HG03103 (cell line): ENCODE measurements at regions not wholly inside any gene's neighbourhood (a gene's known extent, or its start where the extent isn't known, plus 50 kb on each side); places are given as distances from the start of the nearest gene placed in this dataset.

Experiments
- ATAC-seq: cut with Tn5 transposase; IDR thresholded peaks from one replicate; pipeline ENCODE4 v1.9.1; 2021; ENCODE audit warnings: low read depth; ENCODE audit not compliant: unreplicated experiment

DNA sequence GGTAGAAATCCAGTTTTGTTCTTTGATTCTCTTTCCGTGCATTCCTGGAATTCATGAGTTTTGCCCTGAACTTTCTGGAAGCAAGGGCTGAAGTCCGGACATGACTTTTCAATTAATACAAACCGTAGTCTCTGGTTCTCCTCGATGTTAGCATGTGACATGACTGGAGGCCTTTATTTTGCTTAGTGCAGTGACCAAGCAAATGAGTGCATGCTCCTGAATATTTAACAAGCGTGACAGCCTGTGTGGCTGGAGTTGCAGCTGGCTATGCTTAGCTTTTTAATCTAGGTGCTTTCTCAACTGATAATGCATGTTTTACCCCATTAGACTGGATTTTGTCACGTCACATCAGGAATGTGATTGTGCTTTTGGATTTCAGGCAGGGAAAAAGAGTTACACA lies 302.1 kb downstream of the MAP2K6 start:
- no peak for ATAC-seq

DNA sequence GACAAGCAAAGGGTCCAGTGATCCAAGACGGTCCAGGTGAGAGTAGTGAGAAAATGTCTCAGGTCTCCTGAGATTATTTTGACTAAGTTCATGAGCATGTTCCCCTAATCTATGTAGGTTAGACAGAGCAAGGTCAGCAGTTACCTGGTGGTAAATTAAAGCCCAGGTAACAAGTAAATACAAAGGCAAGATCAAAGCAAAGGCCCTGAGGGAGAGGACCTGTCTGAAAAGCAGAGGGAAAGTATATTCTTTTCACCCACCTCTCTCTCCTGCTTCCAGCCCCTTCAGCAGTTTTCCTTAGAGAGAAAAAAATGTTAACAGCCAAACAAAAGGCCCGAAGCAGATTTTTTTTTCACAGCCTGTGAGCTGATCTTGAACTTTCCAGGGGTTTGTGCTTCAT lies 302.7 kb downstream of the MAP2K6 start:
- ATAC-seq = no peak

DNA sequence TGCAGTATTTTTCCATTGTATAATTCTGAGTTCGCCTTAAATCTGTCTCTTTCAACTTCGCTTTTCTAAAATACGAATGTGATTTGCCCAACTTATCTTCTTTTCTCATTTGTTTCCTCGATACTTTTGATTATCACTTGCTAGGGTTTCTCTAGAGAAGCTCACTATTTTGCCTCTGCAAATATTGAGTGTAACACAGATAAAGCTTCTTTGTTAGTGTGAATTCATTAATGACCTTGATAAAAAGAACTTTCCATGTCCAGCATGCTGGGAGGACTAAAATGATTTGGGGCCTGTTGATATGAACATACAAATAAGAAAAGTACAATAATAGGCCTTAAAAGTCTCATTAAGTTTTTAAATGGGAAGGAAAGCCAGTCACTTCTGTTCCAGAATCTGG lies 303.3 kb downstream of the MAP2K6 start:
- no peak for ATAC-seq

DNA sequence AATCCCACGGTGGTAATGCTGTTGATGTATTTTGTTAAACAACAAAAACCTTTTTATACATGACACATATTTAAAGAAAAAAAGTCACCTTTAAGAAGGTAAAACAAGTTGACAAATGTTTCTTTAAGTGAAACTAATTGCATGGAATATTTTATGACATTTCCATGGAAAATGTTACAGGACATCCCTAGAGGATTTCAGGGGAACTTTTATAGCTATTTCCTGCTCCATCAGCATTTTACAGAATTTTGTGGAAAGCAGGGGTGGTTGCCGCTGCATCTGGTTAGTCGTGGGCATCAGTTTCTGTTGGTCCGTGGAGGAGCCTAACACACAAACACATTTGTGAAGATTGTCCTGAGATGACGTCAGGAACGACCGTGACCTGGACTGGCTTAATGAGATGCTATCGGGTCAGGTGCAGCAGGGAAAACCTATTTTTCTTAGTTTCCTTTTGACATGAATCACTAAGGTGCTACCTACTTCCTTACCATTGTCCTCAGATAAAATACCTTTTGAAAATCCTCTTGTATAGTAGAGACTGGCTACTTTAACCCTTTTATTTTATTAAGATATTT lies 305.1 kb downstream of the MAP2K6 start:
- no peak for ATAC-seq

DNA sequence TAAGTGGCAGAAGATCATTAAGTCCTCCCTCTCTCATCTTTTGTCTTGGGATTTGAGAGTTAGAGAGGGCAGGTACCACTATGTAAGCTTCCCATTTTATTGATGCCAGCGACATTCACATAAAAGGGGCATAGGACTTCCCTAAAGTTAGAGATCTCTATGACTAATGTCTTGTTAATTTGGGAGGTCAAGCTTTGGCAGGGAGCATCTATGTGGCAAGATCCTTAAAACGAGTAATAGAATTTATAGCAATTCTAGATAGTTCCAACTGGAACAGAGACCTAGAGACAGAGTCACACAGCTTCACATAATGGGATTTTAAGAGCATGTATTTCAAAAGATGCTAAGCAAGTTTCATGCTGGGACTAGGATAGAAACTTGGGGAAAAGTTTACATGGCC lies 308.0 kb downstream of the MAP2K6 start:
- no peak for ATAC-seq

DNA sequence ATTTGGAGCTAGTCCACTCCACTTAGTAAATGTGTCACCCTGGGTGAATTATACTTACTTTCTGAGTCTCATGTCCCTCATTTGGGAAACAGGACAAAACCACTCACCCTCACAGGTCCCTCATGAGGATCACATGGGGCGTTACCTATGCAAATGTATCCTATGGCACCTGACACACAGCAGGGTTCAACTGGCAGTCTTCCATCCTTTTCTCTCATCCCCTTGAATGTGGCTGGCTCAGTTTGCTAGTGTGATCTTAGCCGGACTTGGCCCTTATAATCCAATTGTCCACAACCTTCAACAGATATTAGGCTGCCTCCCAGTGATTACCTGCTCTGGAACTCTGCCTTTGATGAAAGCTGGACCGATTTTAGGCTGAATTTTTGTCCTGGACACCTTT lies 308.8 kb downstream of the MAP2K6 start:
- no peak for ATAC-seq

DNA sequence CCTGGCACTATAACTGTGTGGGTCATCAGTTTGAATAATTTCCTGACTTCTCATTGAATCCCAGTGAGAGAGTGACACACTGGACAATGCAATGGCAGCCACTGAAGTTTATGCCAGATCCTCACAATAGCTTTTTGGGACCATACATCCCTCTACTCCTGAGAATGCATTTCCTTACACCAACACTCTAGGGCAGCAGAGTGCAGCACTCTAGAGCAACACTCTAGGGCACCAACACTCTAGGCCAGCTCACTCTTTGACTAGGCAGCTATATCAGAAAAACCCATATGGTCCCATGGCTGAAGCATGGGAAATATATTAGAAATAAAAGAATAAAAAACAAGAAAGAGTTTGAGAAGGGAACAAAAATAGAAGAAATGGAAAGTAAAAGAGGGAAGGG lies 309.2 kb downstream of the MAP2K6 start:
- ATAC-seq = no peak

DNA sequence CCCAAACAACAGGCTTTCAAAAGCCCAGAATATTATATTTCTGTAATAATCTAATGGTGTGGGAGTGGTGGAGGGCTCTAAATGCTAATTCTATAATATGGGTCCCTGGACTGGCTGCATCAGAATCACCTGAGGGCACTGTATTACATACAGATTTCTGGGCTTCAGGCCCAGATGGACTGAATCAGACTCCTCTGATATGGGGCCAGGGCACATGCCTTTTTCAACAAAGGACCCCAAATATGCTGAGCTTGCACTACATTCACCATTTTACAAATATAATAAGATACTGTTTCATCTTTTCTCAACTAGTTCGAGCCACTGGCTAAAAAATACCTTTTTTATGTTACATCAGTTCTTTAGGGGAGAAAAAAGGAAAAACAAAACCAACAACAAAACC lies 309.7 kb downstream of the MAP2K6 start:
- no peak for ATAC-seq

DNA sequence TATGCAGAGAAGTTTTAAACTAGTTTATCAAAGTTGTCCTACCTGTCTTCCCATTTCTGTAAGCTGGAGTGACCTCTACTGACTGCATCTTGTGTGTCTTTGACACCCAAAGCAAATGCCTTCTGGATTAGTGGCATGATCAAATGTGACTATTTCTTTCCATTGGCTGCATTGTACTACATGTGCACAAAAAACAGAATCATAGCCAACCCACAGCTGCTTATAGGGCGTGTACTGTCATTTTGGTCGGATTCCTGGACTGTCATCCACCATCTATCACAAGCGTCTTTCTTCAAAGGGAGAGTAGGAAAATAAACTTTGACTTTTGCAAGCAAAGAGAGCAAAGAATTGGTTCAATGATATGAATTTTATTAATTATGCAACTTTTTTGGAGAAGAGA lies 310.6 kb downstream of the MAP2K6 start:
- ATAC-seq = no peak

DNA sequence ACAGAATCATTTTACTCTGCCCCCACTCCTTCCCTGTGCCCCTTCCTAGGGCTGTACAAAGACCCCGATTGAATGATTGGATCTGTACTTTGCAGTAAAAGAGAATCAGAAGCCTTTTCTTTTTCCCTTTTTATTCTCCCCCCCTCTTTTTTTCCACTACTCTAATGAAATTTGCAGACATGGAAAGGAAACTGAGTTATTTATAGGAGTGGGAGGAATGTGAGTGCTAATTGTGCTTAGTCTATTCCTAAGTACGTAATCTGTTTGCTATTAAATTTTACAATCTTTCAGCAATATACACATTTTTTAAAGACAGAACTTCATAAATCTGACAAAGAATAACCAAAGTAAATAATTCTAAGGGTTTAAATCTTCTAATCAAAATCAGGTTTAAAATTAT lies 314.3 kb downstream of the MAP2K6 start:
- ATAC-seq = no peak

DNA sequence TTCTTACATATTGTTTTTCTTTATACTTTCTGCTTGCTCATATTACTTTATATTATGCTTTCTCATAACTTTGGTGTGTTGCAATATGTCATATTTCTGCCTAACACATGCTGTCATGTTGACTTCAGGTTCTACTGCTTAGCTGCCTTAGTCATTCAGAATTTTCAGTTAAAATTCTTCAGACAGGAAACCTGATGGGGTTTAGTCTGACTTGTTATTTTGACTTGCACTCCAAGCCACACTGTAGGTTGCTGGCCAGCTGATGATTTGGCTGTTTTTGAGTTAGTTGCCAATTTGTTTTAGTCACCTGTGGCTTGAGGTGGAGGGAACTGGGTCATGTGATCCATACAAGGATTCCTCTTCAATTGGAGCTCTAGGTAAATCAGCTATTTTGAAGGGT lies 315.4 kb downstream of the MAP2K6 start:
- ATAC-seq = no peak

DNA sequence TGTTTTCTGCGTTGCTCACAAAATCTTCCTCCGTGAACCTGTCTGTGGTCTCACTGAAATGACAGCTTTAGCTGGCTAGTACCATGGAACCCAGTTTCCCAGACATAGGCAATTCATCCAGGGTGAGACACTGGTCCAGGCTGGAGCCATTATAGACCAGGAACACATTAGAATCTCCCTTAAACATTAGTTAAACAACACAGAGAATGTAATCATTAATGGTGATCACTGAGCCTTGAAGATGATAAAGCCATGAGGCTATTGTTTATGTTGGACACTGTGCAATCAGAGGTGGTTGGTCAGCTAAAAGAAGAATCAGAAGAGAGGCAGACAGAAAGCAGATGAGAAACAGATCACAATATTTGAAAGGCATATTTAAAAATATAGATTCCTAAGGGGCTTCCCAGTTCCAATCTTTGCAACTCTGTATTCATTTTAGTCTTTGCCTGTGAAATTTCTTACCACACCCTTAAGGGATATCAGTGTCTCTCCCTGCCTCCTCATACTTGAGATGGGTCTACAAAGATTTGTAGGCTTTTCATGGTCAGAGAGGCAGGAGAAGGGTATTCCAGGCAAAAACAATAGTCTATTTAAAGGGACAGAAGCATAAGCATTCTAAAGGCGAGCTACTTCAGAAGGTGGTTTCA lies 317.9 kb downstream of the MAP2K6 start:
- ATAC-seq = no peak

DNA sequence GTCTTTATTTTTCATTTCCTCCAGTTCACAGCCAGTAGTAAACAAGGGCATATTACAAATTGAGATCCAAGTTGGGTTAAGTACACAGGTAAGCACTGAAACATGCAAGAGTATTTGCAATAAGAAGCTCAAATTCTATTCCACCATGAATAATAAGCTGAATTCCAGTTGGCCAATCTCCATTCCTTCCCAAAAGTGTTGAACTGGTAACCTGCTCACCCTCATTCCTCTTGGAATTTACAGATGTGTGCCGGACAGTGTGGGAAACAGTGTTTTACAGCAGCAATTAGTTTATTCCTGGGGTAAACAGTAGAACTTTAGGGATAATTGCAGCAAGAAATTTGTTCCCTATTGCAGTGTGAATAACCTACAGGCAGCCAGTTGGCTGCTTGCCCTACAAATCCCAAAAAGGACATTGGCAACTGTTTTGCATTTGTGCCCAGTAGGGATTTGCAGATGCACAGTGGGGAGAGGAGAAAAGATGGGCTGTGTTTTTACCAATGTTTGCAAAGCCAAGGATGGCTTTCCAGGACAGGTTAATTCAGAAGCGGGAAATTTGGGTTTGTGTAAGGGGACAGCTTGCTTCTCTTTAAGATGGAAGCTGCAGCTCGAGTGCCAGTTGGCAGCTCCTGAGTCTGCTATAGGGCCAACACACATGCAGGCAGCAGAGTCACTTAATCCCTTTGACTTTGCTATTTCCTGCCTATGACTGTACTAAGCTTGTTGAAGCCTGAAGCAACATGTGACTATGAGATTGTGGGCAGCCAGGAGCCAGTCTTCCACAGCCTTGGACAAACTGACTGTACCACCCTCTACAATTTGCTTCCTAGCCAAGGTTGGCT lies 318.9 kb downstream of the MAP2K6 start:
- no peak for ATAC-seq

DNA sequence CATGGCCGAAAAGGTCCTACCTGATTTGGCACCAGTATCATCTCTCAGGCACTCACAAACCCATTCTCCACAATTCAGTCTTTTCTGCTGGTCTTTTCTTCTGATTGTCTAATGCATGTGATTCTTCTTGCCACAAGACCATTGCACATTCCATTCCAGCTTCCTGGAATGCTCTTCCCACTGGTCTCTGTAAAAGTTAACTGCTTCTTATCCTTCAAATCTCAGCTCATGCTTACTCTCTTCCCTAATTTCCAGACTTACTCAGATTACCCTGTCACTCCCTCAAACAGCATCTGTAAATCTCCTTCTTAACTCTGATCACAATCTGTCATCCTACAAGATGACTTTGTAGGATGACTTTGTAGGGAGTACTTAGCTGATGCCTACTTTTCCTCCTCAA lies 320.2 kb downstream of the MAP2K6 start:
- ATAC-seq = no peak

DNA sequence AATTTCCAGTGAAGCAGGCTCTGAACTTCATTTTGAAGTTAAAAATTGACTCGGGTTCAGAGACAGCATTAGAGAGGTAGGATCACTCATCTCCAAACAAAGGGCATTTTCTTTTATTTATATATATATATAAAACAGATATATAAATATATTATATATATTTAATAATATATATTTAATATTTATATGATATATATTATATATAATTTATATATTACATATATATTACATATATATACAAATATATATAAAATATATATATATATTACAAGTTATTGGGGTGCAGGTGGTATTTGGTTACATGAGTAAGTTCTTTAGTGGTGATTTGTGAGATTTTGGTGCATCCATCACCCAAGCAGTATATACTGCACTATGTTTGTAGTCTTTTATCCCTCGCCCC lies 320.8 kb downstream of the MAP2K6 start:
- no peak for ATAC-seq

DNA sequence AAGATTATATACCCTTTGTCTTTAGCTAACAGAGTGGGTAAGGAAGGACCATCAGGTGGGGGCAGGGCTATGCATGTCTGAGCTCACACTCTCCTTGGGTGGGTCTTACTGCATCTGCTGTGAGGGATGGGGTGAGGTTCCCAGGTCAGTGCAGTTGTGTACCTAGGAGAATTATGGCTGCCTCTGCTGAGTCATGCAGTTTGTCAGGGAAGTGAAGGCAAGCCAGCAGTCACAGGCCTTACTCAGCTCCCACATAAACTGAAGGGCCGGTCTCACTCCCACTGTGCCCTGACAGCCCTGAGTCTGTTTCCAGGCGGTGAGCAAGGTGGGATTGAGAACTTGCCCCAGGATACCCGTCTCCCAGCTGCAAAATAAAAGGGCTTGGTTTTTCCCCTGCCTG lies 328.6 kb downstream of the MAP2K6 start:
- no peak for ATAC-seq

DNA sequence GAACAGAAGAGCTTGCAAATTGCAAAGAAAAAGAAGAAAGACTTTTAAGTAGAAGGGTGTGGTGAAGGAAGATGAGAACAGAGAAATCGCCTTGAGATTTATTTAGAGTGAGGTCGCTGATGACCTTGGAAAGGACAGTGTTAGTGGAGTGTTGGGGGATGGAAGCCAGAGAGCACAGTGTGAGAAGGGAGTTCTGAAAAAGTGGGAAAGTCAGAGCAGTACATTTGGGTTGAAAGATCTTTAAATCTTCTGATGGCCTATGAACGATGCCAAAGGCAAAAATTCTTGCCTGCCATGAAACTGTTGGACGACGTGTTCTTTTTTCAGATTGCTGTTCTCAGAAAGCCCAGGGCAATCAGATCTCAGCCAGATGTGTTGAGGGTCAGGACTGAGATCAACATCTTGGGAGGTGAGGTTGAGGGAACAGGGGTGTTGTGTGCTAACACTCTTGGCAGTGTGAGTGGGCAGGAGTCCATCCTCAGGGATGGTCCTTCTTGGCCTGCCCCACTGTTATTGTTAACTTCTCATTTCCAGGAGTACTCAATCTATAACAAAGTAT lies 330.1 kb downstream of the MAP2K6 start:
- ATAC-seq = no peak

DNA sequence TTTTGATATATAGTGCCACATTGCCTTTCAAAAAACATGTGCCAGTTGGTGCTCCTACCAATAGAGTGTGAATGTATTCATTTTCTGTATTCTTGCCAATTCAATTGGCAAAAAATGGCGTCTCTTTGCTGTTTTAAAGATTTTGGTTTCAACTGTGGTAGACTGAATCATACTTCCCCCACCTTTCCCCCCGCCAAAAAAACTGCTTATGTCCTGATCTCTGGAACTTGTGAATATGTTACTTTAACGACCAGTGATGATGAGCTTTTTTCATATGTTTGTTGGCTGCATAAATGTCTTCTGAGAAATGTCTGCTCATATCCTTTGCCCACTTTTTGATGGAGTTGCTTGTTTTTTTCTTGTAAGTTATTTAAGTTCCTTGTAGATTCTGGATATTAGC lies 325.1 kb upstream of the KCNJ16 start:
- no peak for ATAC-seq

DNA sequence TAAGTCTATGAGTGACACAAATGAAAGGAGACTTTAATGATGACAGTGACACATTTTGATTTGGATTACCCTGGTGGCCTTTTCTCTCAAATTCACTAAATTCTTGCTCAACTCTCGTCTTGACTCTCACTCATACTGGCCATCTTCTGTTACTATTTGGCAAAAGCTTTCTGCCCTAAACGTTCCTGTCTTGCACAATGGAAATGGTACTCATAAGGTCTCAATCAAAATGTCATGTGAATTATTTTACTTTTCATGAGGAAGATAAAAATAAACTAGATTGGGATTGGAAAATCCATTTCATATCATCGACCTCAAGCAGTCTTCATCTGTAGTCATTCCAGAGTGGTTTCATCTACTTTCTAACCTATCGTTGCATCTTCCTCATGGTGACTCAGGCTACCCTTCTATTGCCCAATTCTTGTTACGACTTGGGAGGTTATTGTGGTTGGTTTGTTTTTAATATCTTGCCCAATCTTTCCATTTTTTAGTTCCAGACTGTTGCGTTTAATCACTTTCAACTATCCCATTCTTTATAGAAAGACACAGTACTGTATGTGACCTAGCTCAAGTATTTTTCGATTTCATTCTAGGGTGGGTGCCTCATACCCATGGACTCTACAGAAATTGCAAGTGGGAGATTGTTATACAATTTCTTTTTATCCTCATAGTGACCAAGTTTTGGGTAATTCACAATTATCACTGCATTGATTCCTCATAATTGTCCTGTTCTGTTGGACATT lies 317.2 kb upstream of the KCNJ16 start:
- ATAC-seq = no peak

DNA sequence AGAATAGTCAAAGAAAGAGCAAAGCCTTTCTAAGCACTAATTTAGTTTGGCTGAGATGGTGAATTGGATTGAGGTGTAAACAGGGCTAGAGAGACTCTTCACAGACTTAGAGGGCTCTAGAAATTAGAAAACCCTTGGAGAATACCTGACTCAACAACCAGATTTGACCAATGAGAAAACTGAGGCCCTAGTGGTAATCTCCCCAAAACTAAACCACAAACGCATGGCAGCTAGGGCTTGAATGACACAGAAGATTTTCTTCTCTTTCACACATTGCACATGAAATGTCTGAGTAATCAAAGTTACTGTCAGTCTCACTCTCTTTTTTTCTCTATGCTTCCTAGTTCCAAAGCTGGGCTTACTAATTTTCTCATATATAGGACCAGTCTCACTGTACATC lies 314.5 kb upstream of the KCNJ16 start:
- ATAC-seq = no peak

DNA sequence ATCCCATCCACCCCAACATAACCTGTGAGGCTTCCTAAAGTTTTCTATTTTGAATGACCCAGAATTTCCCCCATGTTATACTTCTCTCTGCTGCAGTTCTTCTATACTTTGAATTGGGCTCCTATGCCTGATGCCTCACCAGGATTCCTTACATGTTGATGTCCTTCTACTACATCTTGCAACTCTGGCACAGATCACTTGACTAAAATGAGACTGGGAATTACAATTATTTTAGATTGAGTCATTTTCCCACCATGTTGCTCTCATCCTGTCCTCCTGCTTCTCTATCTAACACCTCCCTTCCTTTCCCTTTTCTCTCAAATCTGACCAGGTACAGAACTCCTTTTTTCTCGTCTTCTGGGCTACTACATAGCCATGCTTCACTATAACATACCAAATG lies 314.0 kb upstream of the KCNJ16 start:
- ATAC-seq = no peak
